ENCODE measurements at regions not wholly inside any gene's neighbourhood (a gene's known extent, or its start where the extent isn't known, plus 50 kb on each side); places are given as distances from the start of the nearest gene placed in this dataset.
A peak's percentile ranks its signal among the peaks of the same experiment; 100 is the strongest.
"Not testable (repeated sequence)": the region's sequence is repeated elsewhere in the genome, so short reads cannot be mapped to it uniquely, and the experiment has no call there.

GRCh38 chr3:36077320-36077719 lies 303.0 kb upstream of the STAC start:
- DNase-seq (ENCODE audit: low read depth) = no peak

GRCh38 chr3:36082958-36083357 lies 297.3 kb upstream of the STAC start:
- not testable (repeated sequence) for DNase-seq (ENCODE audit: low read depth)

- DNase-seq (ENCODE audit: low read depth) = no peak
Measured at GRCh38 chr3:36095238-36095637, 285.1 kb upstream of the STAC start.

- no peak for DNase-seq (ENCODE audit: low read depth)
Measured at GRCh38 chr3:36097209-36097608, 283.1 kb upstream of the STAC start.

- no peak for DNase-seq (ENCODE audit: low read depth)
Measured at GRCh38 chr3:36114353-36114752, 266.0 kb upstream of the STAC start.

GRCh38 chr3:36124118-36124796 lies 256.0 kb upstream of the STAC start:
- peak; percentile 60 for DNase-seq (ENCODE audit: low read depth)

GRCh38 chr3:36132214-36132613 lies 248.1 kb upstream of the STAC start:
- no peak for DNase-seq (ENCODE audit: low read depth)

GRCh38 chr3:36135863-36136262 lies 244.4 kb upstream of the STAC start:
- DNase-seq (ENCODE audit: low read depth) = no peak

- DNase-seq (ENCODE audit: low read depth) = no peak
Measured at GRCh38 chr3:36142746-36143145, 237.6 kb upstream of the STAC start.

GRCh38 chr3:36146404-36146803 lies 233.9 kb upstream of the STAC start:
- no peak for DNase-seq (ENCODE audit: low read depth)

- DNase-seq (ENCODE audit: low read depth) = no peak
Measured at GRCh38 chr3:36147934-36148558, 232.3 kb upstream of the STAC start.

GRCh38 chr3:36149447-36149865 lies 230.8 kb upstream of the STAC start:
- DNase-seq (ENCODE audit: low read depth) = no peak

- DNase-seq (ENCODE audit: low read depth) = no peak
Measured at GRCh38 chr3:36155515-36155914, 224.8 kb upstream of the STAC start.

- DNase-seq (ENCODE audit: low read depth) = no peak
Measured at GRCh38 chr3:36164400-36164799, 215.9 kb upstream of the STAC start.

- DNase-seq (ENCODE audit: low read depth) = no peak
Measured at GRCh38 chr3:36165509-36166290, 214.6 kb upstream of the STAC start.

- DNase-seq (ENCODE audit: low read depth) = peak; percentile 53
Measured at GRCh38 chr3:36166477-36166876, 213.8 kb upstream of the STAC start.

- no peak for DNase-seq (ENCODE audit: low read depth)
Measured at GRCh38 chr3:36172699-36173098, 207.6 kb upstream of the STAC start.

GRCh38 chr3:36175113-36175812 lies 205.0 kb upstream of the STAC start:
- DNase-seq (ENCODE audit: low read depth) = no peak

GRCh38 chr3:36175916-36176461 lies 204.3 kb upstream of the STAC start:
- DNase-seq (ENCODE audit: low read depth) = no peak

- no peak for DNase-seq (ENCODE audit: low read depth)
Measured at GRCh38 chr3:36178018-36178417, 202.3 kb upstream of the STAC start.

GRCh38 chr3:36182024-36182423 lies 198.3 kb upstream of the STAC start:
- DNase-seq (ENCODE audit: low read depth) = no peak

- not testable (repeated sequence) for DNase-seq (ENCODE audit: low read depth)
Measured at GRCh38 chr3:36187197-36187596, 193.1 kb upstream of the STAC start.

Data from GM04504 (cell line).